H1 (cell line): ENCODE measurements at regions not wholly inside any gene's neighbourhood (a gene's known extent, or its start where the extent isn't known, plus 50 kb on each side); places are given as distances from the start of the nearest gene placed in this dataset.

Experiments used
- CHD7 ChIP-seq: fragments of 300-600 bp; sonication (generic); IDR thresholded peaks from 2 replicates; pipeline ENCODE4 v1.7.1; 2012; ENCODE audit warnings: low read length, moderate library complexity, mild to moderate bottlenecking, inconsistent platforms; ENCODE audit not compliant: insufficient replicate concordance
- HDAC6 ChIP-seq: IDR thresholded peaks from one replicate; pipeline ENCODE4 v1.7.1; 2012; ENCODE audit warnings: low read depth, mild to moderate bottlenecking, inconsistent platforms, low read length, moderate library complexity
- JUND ChIP-seq: IDR thresholded peaks from 2 replicates; pipeline ENCODE4 v1.6.1; 2011; ENCODE audit warnings: mild to moderate bottlenecking, improper control_type of control experiment, low read length
- SP2 ChIP-seq: IDR thresholded peaks from 2 replicates; pipeline ENCODE4 v1.6.1; 2012; ENCODE audit warnings: mild to moderate bottlenecking, low read length, inconsistent platforms
- SP4 ChIP-seq: IDR thresholded peaks from 2 replicates; pipeline ENCODE4 v1.6.1; 2012; ENCODE audit warnings: low read length, inconsistent platforms

DNA sequence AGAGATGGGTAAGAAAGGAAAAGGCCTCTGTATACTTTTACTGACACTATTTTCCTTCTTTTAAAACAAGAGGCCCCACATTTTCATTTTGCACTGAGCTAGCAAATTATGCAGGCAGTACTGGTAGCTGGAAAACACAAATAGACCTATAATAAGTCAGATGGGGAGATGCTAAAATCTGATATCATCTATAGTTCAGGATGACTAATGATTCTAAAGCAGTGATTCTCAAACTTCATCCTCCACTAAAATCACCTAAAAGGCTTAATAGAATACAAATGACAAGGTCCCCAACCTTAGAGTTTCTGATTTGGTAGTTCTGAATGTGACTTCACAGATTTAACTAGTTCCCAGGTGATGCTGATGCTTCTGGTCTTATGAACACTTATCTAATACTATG is 247.3 kb upstream of the DIPK2B start (continued):
- no peak for TF ChIP-seq CHD7
- no peak for TF ChIP-seq SP2
- TF ChIP-seq SP4 = no peak
- TF ChIP-seq HDAC6 = no peak
- no peak for TF ChIP-seq JUND
- TF ChIP-seq, all 59 proteins: peak for 0
